A673 (cell line): ENCODE measurements at regions not wholly inside any gene's neighbourhood (a gene's known extent, or its start where the extent isn't known, plus 50 kb on each side); places are given as distances from the start of the nearest gene placed in this dataset.

Experiments used
- BruUV-seq: library from RNA; stranded (reverse); fragments of 400-500 nt; replicated peaks from 2 replicates; lab custom pipeline; 2021; lab: Mats Ljungman, UMichigan
- CTCF ChIA-PET: fragments of 300-600 bp; sonication (Branson Sonifier 250); formaldehyde crosslinking; loops from one replicate; lab custom pipeline; 2022; ENCODE audit warnings: antibody characterized with exemption; lab: Charles Lee
- POLR2A ChIA-PET: fragments of 300-600 bp; sonication (Branson Sonifier 250); formaldehyde crosslinking; loops from one replicate; lab custom pipeline; 2022; ENCODE audit warnings: antibody characterized with exemption; ENCODE audit not compliant: low non-redundant PET; lab: Charles Lee
- DNase-seq: peaks from one replicate; pipeline ENCODE4 v3.0.0-alpha.2; 2015; ENCODE audit warnings: low spot score
- H3K27ac ChIP-seq: fragments of 200-600 bp; sonication (generic); 2 replicates; pipeline ENCODE4 v1.5.1; 2016; ENCODE audit warnings: mixed run types, low read depth, mild to moderate bottlenecking, mixed read lengths, antibody characterized with exemption, low read length; ENCODE audit not compliant: poor library complexity, severe bottlenecking
- H3K27me3 ChIP-seq: fragments of 200-600 bp; sonication (generic); replicated peaks from 2 replicates; pipeline ENCODE4 v1.6.1; 2017; ENCODE audit warnings: mixed run types, low read depth, mild to moderate bottlenecking, mixed read lengths, antibody characterized with exemption, low read length; ENCODE audit not compliant: insufficient read depth, poor library complexity
- H3K36me3 ChIP-seq: fragments of 200-600 bp; sonication (generic); 2 replicates; pipeline ENCODE4 v1.6.1; 2016; ENCODE audit warnings: mixed run types, mild to moderate bottlenecking, mixed read lengths, antibody characterized with exemption, low read length; ENCODE audit not compliant: insufficient read depth, poor library complexity, severe bottlenecking
- H3K4me1 ChIP-seq: fragments of 200-600 bp; sonication (generic); 2 replicates; pipeline ENCODE4 v1.6.1; 2017; ENCODE audit warnings: mixed run types, mild to moderate bottlenecking, mixed read lengths, antibody characterized with exemption, low read length; ENCODE audit not compliant: insufficient read depth, poor library complexity, severe bottlenecking
- H3K4me3 ChIP-seq: fragments of 200-600 bp; sonication (generic); 2 replicates; pipeline ENCODE4 v1.5.1; 2016; ENCODE audit warnings: low read depth, mixed run types, mild to moderate bottlenecking, mixed read lengths, low read length; ENCODE audit not compliant: poor library complexity, severe bottlenecking
- H3K9me3 ChIP-seq: fragments of 200-600 bp; sonication (generic); 2 replicates; pipeline ENCODE4 v1.6.1; 2016; ENCODE audit warnings: mixed run types, low read depth, mild to moderate bottlenecking, mixed read lengths, antibody characterized with exemption, low read length; ENCODE audit not compliant: poor library complexity, severe bottlenecking
- EZH2 ChIP-seq: fragments of 200-600 bp; sonication (generic); IDR thresholded peaks from 2 replicates; pipeline ENCODE4 v1.6.1; 2017; ENCODE audit warnings: borderline replicate concordance, low read depth, mild to moderate bottlenecking, mixed read lengths, antibody characterized with exemption, low read length; ENCODE audit not compliant: poor library complexity, severe bottlenecking
- intact Hi-C: fragments of 100-400 bp; cut with micrococcal nuclease; formaldehyde crosslinking; loops from one replicate; pipeline ENCODE4 v1.10.0; 2022; ENCODE audit not compliant: unreplicated experiment
- TF ChIP-seq, protein P1 (sequence below): fragments of 300-800, 200-600 bp; sonication (generic); conservative IDR thresholded peaks from 2 replicates; pipeline ENCODE4 v1.5.1; 2017; ENCODE audit warnings: low read depth, mild to moderate bottlenecking, antibody characterized with exemption, low read length, moderate library complexity, mixed read lengths

DNA sequence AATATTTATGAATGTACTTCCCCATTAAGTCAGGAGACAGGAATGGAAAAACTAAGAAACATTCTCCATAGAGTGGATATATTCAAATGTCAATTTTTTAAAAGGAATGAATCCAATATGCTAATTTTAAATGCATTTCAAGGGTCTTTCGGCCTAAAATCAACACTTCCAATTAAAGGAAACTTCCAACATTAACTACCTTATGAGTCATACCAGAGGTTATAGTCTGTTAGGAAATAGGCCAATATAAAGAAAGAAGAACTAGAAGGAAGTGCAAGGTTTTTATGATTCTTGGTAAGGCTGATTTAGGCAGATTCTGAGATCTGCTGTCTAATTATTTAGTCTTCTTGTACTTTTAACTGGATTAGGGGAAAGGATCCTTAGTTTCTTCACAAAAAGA lies 260.1 kb upstream of the EDNRA start:
- intact Hi-C loops, result no loop called here
- Histone ChIP-seq H3K36me3 (no peaks in the 10 kb centered on the region), H3K27ac (no peak overlapping the region), H3K9me3 (no peaks in the 10 kb centered on the region), H3K4me1 (no peaks in the 10 kb centered on the region), H3K4me3 (no peak overlapping the region), H3K27me3 (no peaks in the 10 kb centered on the region)
- TF ChIP-seq, protein P1, sequence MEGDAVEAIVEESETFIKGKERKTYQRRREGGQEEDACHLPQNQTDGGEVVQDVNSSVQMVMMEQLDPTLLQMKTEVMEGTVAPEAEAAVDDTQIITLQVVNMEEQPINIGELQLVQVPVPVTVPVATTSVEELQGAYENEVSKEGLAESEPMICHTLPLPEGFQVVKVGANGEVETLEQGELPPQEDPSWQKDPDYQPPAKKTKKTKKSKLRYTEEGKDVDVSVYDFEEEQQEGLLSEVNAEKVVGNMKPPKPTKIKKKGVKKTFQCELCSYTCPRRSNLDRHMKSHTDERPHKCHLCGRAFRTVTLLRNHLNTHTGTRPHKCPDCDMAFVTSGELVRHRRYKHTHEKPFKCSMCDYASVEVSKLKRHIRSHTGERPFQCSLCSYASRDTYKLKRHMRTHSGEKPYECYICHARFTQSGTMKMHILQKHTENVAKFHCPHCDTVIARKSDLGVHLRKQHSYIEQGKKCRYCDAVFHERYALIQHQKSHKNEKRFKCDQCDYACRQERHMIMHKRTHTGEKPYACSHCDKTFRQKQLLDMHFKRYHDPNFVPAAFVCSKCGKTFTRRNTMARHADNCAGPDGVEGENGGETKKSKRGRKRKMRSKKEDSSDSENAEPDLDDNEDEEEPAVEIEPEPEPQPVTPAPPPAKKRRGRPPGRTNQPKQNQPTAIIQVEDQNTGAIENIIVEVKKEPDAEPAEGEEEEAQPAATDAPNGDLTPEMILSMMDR, result no peak
- TF ChIP-seq EZH2, result no peak
- BruUV-seq, result no TSS peak
- ChIA-PET POLR2A (no interaction called here), CTCF (no interaction called here)
- DNase-seq, result peak; percentile 19

DNA sequence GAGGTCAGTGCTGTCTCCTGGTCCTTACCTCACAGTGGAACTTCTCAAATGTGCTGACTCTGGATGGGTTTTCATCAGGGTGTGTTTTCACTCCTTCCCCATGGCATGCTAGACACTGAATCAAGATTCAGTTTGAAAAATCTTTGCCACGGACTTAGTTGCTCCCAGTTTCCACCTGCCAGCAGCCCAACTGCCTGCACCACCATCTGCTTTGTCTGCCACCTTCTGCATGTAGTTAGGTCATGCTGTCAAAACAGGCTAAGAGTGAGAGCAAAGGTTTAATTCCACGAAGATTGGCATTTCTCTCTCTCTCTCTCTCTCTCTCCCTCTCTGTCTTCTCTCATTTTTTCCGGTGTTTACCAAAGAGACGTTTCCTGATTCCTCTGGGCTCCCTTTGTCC lies 258.0 kb upstream of the EDNRA start:
- no peaks in the 10 kb centered on the region for H3K27me3 ChIP-seq
- intact Hi-C loops, result no loop called here
- POLR2A ChIA-PET, result no interaction called here
- CTCF ChIA-PET, result no interaction called here
- no TSS peak for BruUV-seq
- no peaks in the 10 kb centered on the region for H3K4me1 ChIP-seq
- no peaks in the 10 kb centered on the region for H3K36me3 ChIP-seq
- no peaks in the 10 kb centered on the region for H3K9me3 ChIP-seq
- no peak overlapping the region for H3K27ac ChIP-seq
- H3K4me3 ChIP-seq, result no peak overlapping the region
- DNase-seq, result no peak
- no peak for TF ChIP-seq EZH2

DNA sequence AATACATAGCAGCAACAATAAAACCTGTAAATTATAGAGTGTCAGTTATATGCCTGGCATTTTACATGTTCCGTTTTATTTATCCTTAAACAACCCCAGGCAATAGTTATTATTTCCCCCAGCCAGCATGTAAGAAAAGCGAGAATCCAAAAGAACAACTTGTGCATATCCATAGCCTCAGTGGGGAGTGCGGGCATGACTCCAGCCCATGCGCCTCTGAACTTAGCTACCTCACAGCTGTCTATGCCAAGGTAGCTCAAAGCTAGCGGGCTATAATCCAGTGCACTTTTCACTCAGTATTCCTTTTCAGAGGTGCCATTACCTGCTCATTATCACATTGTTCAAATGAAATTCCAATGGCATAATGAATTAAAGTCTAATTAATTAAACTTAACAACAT lies 257.3 kb upstream of the EDNRA start:
- no peaks in the 10 kb centered on the region for H3K4me1 ChIP-seq
- no peaks in the 10 kb centered on the region for H3K27me3 ChIP-seq
- DNase-seq, result no peak
- H3K4me3 ChIP-seq, result no peak overlapping the region
- POLR2A ChIA-PET, result no interaction called here
- CTCF ChIA-PET, result no interaction called here
- H3K27ac ChIP-seq, result no peak overlapping the region
- BruUV-seq, result no TSS peak
- TF ChIP-seq, protein P1, result no peak
- no peak for TF ChIP-seq EZH2
- intact Hi-C loops, result no loop called here
- no peaks in the 10 kb centered on the region for H3K9me3 ChIP-seq
- no peaks in the 10 kb centered on the region for H3K36me3 ChIP-seq

DNA sequence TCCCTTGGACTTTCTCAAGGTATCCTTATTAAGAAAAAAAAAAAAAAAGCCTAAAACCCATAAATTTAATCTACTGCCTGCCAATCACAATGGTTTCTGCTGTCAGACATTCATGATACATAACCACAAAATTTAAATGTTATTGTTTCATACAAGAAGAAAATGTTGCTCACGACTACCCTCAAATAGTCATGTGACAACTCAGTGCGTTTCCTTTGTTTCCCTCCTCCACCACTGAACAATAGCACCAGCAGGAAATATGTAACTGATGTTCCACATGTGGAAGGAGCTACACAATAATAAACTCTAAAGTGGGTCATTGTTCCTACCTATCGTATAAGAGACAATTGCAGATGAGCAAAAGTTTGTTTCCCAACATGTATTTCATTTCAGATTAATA lies 244.1 kb upstream of the EDNRA start:
- no peaks in the 10 kb centered on the region for H3K36me3 ChIP-seq
- POLR2A ChIA-PET, result no interaction called here
- no peak overlapping the region for H3K4me3 ChIP-seq
- no peaks in the 10 kb centered on the region for H3K27me3 ChIP-seq
- CTCF ChIA-PET, result no interaction called here
- no peak for TF ChIP-seq EZH2
- TF ChIP-seq, protein P1, result no peak
- no TSS peak for BruUV-seq
- H3K4me1 ChIP-seq, result no peaks in the 10 kb centered on the region
- DNase-seq, result no peak
- no peaks in the 10 kb centered on the region for H3K9me3 ChIP-seq
- intact Hi-C loops, result no loop called here
- no peak overlapping the region for H3K27ac ChIP-seq
